Panc1 (cell line): ENCODE measurements at regions not wholly inside any gene's neighbourhood (a gene's known extent, or its start where the extent isn't known, plus 50 kb on each side); places are given as distances from the start of the nearest gene placed in this dataset.

Experiments
- POLR2AphosphoS5 ChIP-seq: IDR thresholded peaks from 2 replicates; pipeline ENCODE4 v1.6.1; 2012; ENCODE audit warnings: mild to moderate bottlenecking, low read depth, low read length, moderate library complexity
- TCF7L2 ChIP-seq: IDR thresholded peaks from 2 replicates; pipeline ENCODE4 v1.6.1; 2011; ENCODE audit warnings: mild to moderate bottlenecking, low read depth, low read length, inconsistent platforms
- TF ChIP-seq, protein P1 (sequence below): fragments of 450-650 bp; IDR thresholded peaks from 2 replicates; pipeline ENCODE4 v1.5.1; 2017; ENCODE audit warnings: mild to moderate bottlenecking

DNA sequence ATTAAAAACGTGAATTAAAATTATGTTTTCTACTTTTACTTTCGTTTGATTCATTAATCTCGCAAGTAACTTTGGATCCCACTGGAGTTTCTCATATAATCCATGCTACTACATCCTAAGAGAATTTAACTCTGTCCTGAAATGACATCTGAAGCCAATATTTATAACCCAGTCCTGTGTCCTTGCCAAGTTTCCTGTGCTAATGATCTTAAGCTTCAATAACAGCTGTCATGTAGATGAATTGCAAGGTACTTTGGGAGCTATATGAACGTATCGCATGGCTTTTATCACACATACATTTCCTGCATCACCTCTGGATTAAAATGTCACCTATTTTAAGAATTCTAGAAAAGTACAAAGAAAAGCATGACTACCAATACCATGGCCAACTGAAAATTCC lies 833.8 kb upstream of the CITED2 start:
- TF ChIP-seq, protein P1, sequence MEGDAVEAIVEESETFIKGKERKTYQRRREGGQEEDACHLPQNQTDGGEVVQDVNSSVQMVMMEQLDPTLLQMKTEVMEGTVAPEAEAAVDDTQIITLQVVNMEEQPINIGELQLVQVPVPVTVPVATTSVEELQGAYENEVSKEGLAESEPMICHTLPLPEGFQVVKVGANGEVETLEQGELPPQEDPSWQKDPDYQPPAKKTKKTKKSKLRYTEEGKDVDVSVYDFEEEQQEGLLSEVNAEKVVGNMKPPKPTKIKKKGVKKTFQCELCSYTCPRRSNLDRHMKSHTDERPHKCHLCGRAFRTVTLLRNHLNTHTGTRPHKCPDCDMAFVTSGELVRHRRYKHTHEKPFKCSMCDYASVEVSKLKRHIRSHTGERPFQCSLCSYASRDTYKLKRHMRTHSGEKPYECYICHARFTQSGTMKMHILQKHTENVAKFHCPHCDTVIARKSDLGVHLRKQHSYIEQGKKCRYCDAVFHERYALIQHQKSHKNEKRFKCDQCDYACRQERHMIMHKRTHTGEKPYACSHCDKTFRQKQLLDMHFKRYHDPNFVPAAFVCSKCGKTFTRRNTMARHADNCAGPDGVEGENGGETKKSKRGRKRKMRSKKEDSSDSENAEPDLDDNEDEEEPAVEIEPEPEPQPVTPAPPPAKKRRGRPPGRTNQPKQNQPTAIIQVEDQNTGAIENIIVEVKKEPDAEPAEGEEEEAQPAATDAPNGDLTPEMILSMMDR = no peak
- TF ChIP-seq POLR2AphosphoS5 = no peak
- no peak for TF ChIP-seq TCF7L2
